HG03558 (cell line): ENCODE measurements at regions not wholly inside any gene's neighbourhood (a gene's known extent, or its start where the extent isn't known, plus 50 kb on each side); places are given as distances from the start of the nearest gene placed in this dataset.

Source experiments
- ATAC-seq: cut with Tn5 transposase; IDR thresholded peaks from one replicate; pipeline ENCODE4 v1.9.1; 2021; ENCODE audit warnings: moderate number of reproducible peaks; ENCODE audit not compliant: unreplicated experiment; ENCODE audit errors: extremely low read depth

- ATAC-seq, result peak; percentile 81
These were observed 107.8 kb upstream of the PPP1R3A start for GRCh38 chr7:114026486-114027089.

- ATAC-seq, result no peak
These were observed 102.3 kb upstream of the PPP1R3A start for GRCh38 chr7:114021135-114021534.

GRCh38 chr7:114008696-114009095 lies 89.9 kb upstream of the PPP1R3A start:
- ATAC-seq, result no peak

GRCh38 chr7:114007386-114007785 lies 88.6 kb upstream of the PPP1R3A start:
- no peak for ATAC-seq

- no peak for ATAC-seq
These were observed 80.1 kb upstream of the PPP1R3A start for GRCh38 chr7:113998934-113999333.

- no peak for ATAC-seq
These were observed 77.6 kb upstream of the PPP1R3A start for GRCh38 chr7:113996405-113996804.

- ATAC-seq, result no peak
These were observed 67.4 kb upstream of the PPP1R3A start for GRCh38 chr7:113986216-113986615.

GRCh38 chr7:113976508-113976907 lies 57.7 kb upstream of the PPP1R3A start:
- ATAC-seq, result no peak

- no peak for ATAC-seq
These were observed 49.9 kb upstream of the PPP1R3A start for GRCh38 chr7:113968713-113969112.
